Natural killer cell (primary cell): ENCODE measurements at regions not wholly inside any gene's neighbourhood (a gene's known extent, or its start where the extent isn't known, plus 50 kb on each side); places are given as distances from the start of the nearest gene placed in this dataset.

Experiments
- ATAC-seq, 3 donors: fragments of 150-1000 bp in 2 of 3; fragments of 200-7000 bp in 1 of 3; cut with Tn5 transposase; 1 replicate in 1 of 3; 2 replicates in 2 of 3; pipeline ENCODE4 v1.10.0; 2021; ENCODE audit warnings: mild to moderate bottlenecking in 2 of 3, moderate library complexity in 2 of 3
- DNase-seq, 2 donors: peaks; one replicate each; pipeline versions ENCODE4 v3.0.0 to v3.0.0-alpha.2; 2013 to 2021; ENCODE audit warnings: mixed read lengths in 1 of 2
- H3K27ac ChIP-seq: one replicate; pipeline ENCODE4 v1.5.1; 2013; ENCODE audit warnings: mild to moderate bottlenecking, low read length
- H3K27me3 ChIP-seq: one replicate; pipeline ENCODE4 v1.6.1; 2013; ENCODE audit warnings: low read length; ENCODE audit not compliant: control insufficient read depth, insufficient read depth
- H3K36me3 ChIP-seq: one replicate; pipeline ENCODE4 v1.6.1; 2013; ENCODE audit warnings: low read length; ENCODE audit not compliant: control insufficient read depth, insufficient read depth
- H3K4me1 ChIP-seq: one replicate; pipeline ENCODE4 v1.6.1; 2013; ENCODE audit warnings: low read length; ENCODE audit not compliant: control insufficient read depth, insufficient read depth
- H3K4me3 ChIP-seq: one replicate; pipeline ENCODE4 v1.5.1; 2013; ENCODE audit warnings: low read length
- H3K9me3 ChIP-seq: one replicate; pipeline ENCODE4 v1.6.1; 2013; ENCODE audit warnings: low read length; ENCODE audit not compliant: control insufficient read depth, insufficient read depth
- H3K27ac Mint-ChIP-seq, 2 donors: one replicate each; pipeline ENCODE4 v1.8.0; 2022; ENCODE audit warnings: mild to moderate bottlenecking in 2 of 2, mixed read lengths in 2 of 2, moderate library complexity in 1 of 2
- H3K27me3 Mint-ChIP-seq, 2 donors: one replicate each; pipeline ENCODE4 v1.8.0; 2022; ENCODE audit warnings: low read depth in 2 of 2, mixed read lengths in 2 of 2
- H3K36me3 Mint-ChIP-seq: one replicate; pipeline ENCODE4 v1.8.0; 2022; ENCODE audit warnings: mixed read lengths
- H3K4me1 Mint-ChIP-seq, 2 donors: one replicate each; pipeline ENCODE4 v1.8.0; 2022; ENCODE audit warnings: mixed read lengths in 2 of 2
- H3K4me3 Mint-ChIP-seq: one replicate; pipeline ENCODE4 v1.8.0; 2022; ENCODE audit warnings: mild to moderate bottlenecking, moderate library complexity, mixed read lengths
- H3K9me3 Mint-ChIP-seq, 2 donors: one replicate each; pipeline ENCODE4 v1.8.0; 2022; ENCODE audit warnings: mixed read lengths in 2 of 2
- CTCF ChIP-seq: fragments of 200-600 bp; IDR thresholded peaks from one replicate; pipeline ENCODE4 v1.8.0; 2022; ENCODE audit warnings: antibody characterized with exemption
- WGBS: methylation state at CpG from one replicate; pipeline ENCODE4 v1.1.7; 2013; ENCODE audit warnings: missing lambda C conversion rate; ENCODE audit not compliant: insufficient coverage; 5-methylcytosine and 5-hydroxymethylcytosine counted together
- intact Hi-C: fragments of 100-400 bp; cut with micrococcal nuclease; formaldehyde crosslinking; loops from one replicate; pipeline ENCODE4 v1.14.2; 2022

- H3K4me1 Mint-ChIP-seq: no peaks in the 10 kb centered on the region
- Histone ChIP-seq H3K9me3 (peaks cover 3% of the 10 kb centered on the region), H3K4me1 (no peaks in the 10 kb centered on the region), H3K36me3 (no peaks in the 10 kb centered on the region), H3K27ac (no peak overlapping the region), H3K27me3 (no peaks in the 10 kb centered on the region), H3K4me3 (no peak overlapping the region)
- no peak overlapping the region for H3K27ac Mint-ChIP-seq
- 80% methylated on average over 1 of the region's 2 CpGs for WGBS
- intact Hi-C loops: no loop called here
- ATAC-seq: no peak
- H3K9me3 Mint-ChIP-seq: peaks cover 5 to 9% of the 10 kb centered on the region in 2 donors
- no peak for TF ChIP-seq CTCF
- H3K36me3 Mint-ChIP-seq: no peaks in the 10 kb centered on the region
- no peak for DNase-seq
- H3K27me3 Mint-ChIP-seq: no peaks in the 10 kb centered on the region
- H3K4me3 Mint-ChIP-seq: no peak overlapping the region
These were observed 775.1 kb upstream of the NRSN1 start for GRCh38 chr6:23350752-23351453.

GRCh38 chr6:23354004-23354403 is 772.0 kb upstream of the NRSN1 start:
- no peak overlapping the region for H3K4me3 ChIP-seq

GRCh38 chr6:23357185-23357766 is 768.7 kb upstream of the NRSN1 start:
- no peak overlapping the region for H3K4me3 ChIP-seq
- WGBS: 89% methylated on average over 1 of the region's 2 CpGs
- H3K36me3 Mint-ChIP-seq: no peaks in the 10 kb centered on the region
- no peaks in the 10 kb centered on the region for H3K4me1 Mint-ChIP-seq
- no peak overlapping the region for H3K27ac ChIP-seq
- no peaks in the 10 kb centered on the region for H3K4me1 ChIP-seq
- intact Hi-C loops: no loop called here
- H3K9me3 ChIP-seq: no peaks in the 10 kb centered on the region
- ATAC-seq: no peak
- DNase-seq: no peak
- peaks cover 10 to 14% of the 10 kb centered on the region in 2 donors for H3K9me3 Mint-ChIP-seq
- no peaks in the 10 kb centered on the region for H3K27me3 ChIP-seq
- H3K27ac Mint-ChIP-seq: no peak overlapping the region
- no peaks in the 10 kb centered on the region for H3K36me3 ChIP-seq
- H3K27me3 Mint-ChIP-seq: no peaks in the 10 kb centered on the region
- no peak overlapping the region for H3K4me3 Mint-ChIP-seq
- TF ChIP-seq CTCF: no peak

More at GRCh38 chr6:23354004-23354403, 772.0 kb upstream of the NRSN1 start:
- no peak overlapping the region for H3K27ac ChIP-seq
- H3K36me3 ChIP-seq: no peaks in the 10 kb centered on the region
- H3K27me3 Mint-ChIP-seq: no peaks in the 10 kb centered on the region
- no peaks in the 10 kb centered on the region for H3K27me3 ChIP-seq
- no peak for DNase-seq
- no peaks in the 10 kb centered on the region for H3K4me1 ChIP-seq
- H3K9me3 ChIP-seq: no peaks in the 10 kb centered on the region
- H3K9me3 Mint-ChIP-seq: peaks cover 8 to 14% of the 10 kb centered on the region in 2 donors
- no peak for ATAC-seq
- no peaks in the 10 kb centered on the region for H3K36me3 Mint-ChIP-seq
- H3K4me1 Mint-ChIP-seq: no peaks in the 10 kb centered on the region
- intact Hi-C loops: no loop called here
- no peak for TF ChIP-seq CTCF
- no peak overlapping the region for H3K27ac Mint-ChIP-seq
- H3K4me3 Mint-ChIP-seq: no peak overlapping the region

- no peak for ATAC-seq
- no peak for DNase-seq
- H3K36me3 ChIP-seq: no peaks in the 10 kb centered on the region
- no peak overlapping the region for H3K27ac ChIP-seq
- H3K27me3 Mint-ChIP-seq: no peaks in the 10 kb centered on the region
- no peak overlapping the region for H3K4me3 Mint-ChIP-seq
- H3K27me3 ChIP-seq: no peaks in the 10 kb centered on the region
- H3K9me3 ChIP-seq: no peaks in the 10 kb centered on the region
- H3K27ac Mint-ChIP-seq: no peak overlapping the region
- TF ChIP-seq CTCF: no peak
- intact Hi-C loops: no loop called here
- WGBS: no CpG with 5 or more reads among the region's 1 CpG
- peaks cover 5 to 10% of the 10 kb centered on the region in 2 donors for H3K9me3 Mint-ChIP-seq
- H3K4me3 ChIP-seq: no peak overlapping the region
- no peaks in the 10 kb centered on the region for H3K4me1 ChIP-seq
- H3K36me3 Mint-ChIP-seq: no peaks in the 10 kb centered on the region
- H3K4me1 Mint-ChIP-seq: no peaks in the 10 kb centered on the region
These were observed 760.3 kb upstream of the NRSN1 start for GRCh38 chr6:23365732-23366131.
